Anterior cingulate cortex (tissue), 58 donors: ENCODE measurements at regions not wholly inside any gene's neighbourhood (a gene's known extent, or its start where the extent isn't known, plus 50 kb on each side); places are given as distances from the start of the nearest gene placed in this dataset.
"Not testable (repeated sequence)": the region's sequence is repeated elsewhere in the genome, so short reads cannot be mapped to it uniquely, and the experiment has no call there.

Experiments used
- DNase-seq, 58 donors: peaks; one replicate each; lab custom pipeline; 2025; lab: John Stamatoyannopoulos, UW

- DNase-seq: not testable (repeated sequence)
These were observed 93.2 kb upstream of the RPH3AL start, which contains the start of gene RFLNB for GRCh38 chr17:445839-446238. TSS of gene RFLNB (minus strand) at chr17:445939.

- DNase-seq: no peak
These were observed 92.4 kb upstream of the RPH3AL start for GRCh38 chr17:444879-445454.

GRCh38 chr17:443109-443508, 90.5 kb upstream of the RPH3AL start:
- no peak for DNase-seq

- peak in 1 of 58 donors; percentile 0 for DNase-seq
These were observed 88.7 kb upstream of the RPH3AL start for GRCh38 chr17:441155-441950.

GRCh38 chr17:438191-438590, 85.6 kb upstream of the RPH3AL start:
- DNase-seq: no peak

GRCh38 chr17:437545-437944, 84.9 kb upstream of the RPH3AL start:
- DNase-seq: no peak

- DNase-seq: no peak
These were observed 84.0 kb upstream of the RPH3AL start for GRCh38 chr17:436571-436970.

- not testable (repeated sequence) for DNase-seq
These were observed 79.9 kb upstream of the RPH3AL start for GRCh38 chr17:432471-432870.

GRCh38 chr17:431494-431893, 78.9 kb upstream of the RPH3AL start:
- no peak for DNase-seq

GRCh38 chr17:429589-429988, 77.0 kb upstream of the RPH3AL start:
- DNase-seq: no peak

GRCh38 chr17:428414-428813, 75.8 kb upstream of the RPH3AL start:
- no peak for DNase-seq

- no peak for DNase-seq
These were observed 75.3 kb upstream of the RPH3AL start for GRCh38 chr17:427891-428290.

GRCh38 chr17:427327-427726, 74.7 kb upstream of the RPH3AL start:
- no peak for DNase-seq

- no peak for DNase-seq
These were observed 69.8 kb upstream of the RPH3AL start for GRCh38 chr17:422196-422930.

- DNase-seq: no peak
These were observed 68.0 kb upstream of the RPH3AL start for GRCh38 chr17:420479-421175.

GRCh38 chr17:419073-419735, 66.6 kb upstream of the RPH3AL start:
- DNase-seq: no peak

GRCh38 chr17:418421-418751, 65.8 kb upstream of the RPH3AL start:
- no peak for DNase-seq

- DNase-seq: no peak
These were observed 65.2 kb upstream of the RPH3AL start for GRCh38 chr17:417691-418420.

GRCh38 chr17:416293-417206, 63.9 kb upstream of the RPH3AL start:
- no peak for DNase-seq
